HG02885 (cell line): ENCODE measurements at regions not wholly inside any gene's neighbourhood (a gene's known extent, or its start where the extent isn't known, plus 50 kb on each side); places are given as distances from the start of the nearest gene placed in this dataset.
A peak's percentile ranks its signal among the peaks of the same experiment; 100 is the strongest.
"Not testable (repeated sequence)": the region's sequence is repeated elsewhere in the genome, so short reads cannot be mapped to it uniquely, and the experiment has no call there.

Experiments
- ATAC-seq: cut with Tn5 transposase; IDR thresholded peaks from one replicate; pipeline ENCODE4 v1.9.1; 2021; ENCODE audit warnings: mild to moderate bottlenecking; ENCODE audit not compliant: unreplicated experiment, poor library complexity

DNA sequence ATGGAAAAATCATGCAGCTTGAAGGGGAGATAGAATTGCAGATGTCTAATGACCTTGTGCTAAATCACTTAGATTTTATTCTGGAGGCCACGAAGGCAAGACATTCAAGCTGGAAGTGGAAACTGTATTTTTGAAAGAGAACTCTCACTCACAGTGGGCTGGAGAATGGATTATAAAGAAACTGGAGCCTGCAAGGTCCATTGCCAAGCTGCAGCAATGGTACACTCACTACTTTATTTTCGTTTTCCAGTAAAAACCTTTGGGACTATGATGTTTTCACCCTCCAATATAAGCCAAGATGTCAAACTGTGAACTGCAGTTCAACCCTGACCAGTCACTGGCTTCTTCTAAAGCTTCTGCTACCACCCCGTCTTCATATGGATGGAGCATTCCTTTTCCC lies 62.0 kb downstream of the SKIDA1 start:
- no peak for ATAC-seq

DNA sequence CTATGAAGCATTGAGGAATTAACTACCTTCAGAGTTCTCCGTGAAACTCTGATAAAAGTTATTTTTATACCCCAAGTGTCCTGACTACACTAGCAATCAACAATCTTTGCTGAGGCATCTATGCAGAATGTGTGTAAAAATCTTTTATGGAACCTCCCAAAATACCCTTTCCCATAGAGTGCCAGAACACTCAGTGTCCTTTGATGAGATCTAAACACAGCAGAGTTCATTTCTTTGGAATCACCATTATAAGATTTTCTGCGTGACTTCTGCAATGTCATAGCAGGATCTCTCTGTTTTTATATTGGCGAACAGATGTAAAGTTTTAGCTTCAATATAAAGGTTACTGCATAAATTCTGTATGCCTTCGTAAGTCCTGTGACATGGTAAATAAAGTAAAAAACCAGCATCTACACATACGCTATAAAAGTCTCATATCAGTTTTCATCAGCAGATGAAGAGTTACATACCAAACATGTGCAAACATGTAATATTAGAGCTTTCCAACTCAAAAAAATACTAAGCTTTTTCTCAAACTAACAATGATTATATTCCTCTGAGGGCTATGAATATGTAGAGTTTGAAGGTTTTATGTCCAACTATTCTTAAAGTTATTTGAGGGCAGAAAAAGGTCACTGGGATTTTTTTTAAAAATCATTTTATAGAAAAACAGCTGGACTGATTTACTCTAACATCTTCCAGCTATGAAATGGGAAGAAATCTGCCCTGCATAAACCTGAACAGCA lies 67.2 kb downstream of the SKIDA1 start:
- no peak for ATAC-seq

DNA sequence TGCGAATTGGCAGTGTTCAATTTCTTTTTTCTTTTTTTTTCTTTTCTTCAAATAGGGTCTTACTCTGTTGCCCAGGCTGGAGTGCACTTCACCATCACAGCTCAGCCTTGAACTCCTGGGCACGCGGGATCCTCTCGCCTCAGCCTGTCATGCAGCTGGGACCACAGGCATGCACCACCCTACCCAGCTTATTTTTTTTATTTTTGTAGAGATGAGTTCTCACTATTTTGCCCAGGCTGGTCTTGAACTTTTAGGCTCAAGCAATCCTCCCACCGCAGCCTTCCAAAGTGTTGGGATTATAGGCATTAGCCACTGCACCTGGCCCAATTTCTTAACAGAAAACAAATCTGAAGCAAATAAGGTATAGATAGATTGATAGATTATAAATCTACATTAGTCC lies 69.3 kb downstream of the SKIDA1 start:
- ATAC-seq: no peak

DNA sequence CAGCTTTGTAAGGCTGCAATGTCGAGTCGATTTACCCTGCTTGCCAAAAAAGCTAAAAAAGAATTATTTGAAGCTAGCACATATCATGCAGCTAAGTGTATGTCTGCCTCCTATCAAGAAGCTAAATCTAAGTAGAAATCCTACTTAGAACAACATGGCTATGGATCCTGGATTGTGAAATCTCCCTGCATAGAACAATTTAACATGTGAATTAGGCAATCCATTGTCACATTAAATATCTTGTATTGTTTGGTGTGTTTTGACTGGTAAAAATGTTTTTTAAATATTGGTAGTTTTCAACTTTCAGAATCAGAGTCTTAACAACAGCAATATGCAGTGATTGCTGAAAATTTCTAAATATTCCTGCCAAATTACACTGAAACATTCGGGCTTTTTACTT lies 73.3 kb downstream of the SKIDA1 start:
- ATAC-seq: no peak

DNA sequence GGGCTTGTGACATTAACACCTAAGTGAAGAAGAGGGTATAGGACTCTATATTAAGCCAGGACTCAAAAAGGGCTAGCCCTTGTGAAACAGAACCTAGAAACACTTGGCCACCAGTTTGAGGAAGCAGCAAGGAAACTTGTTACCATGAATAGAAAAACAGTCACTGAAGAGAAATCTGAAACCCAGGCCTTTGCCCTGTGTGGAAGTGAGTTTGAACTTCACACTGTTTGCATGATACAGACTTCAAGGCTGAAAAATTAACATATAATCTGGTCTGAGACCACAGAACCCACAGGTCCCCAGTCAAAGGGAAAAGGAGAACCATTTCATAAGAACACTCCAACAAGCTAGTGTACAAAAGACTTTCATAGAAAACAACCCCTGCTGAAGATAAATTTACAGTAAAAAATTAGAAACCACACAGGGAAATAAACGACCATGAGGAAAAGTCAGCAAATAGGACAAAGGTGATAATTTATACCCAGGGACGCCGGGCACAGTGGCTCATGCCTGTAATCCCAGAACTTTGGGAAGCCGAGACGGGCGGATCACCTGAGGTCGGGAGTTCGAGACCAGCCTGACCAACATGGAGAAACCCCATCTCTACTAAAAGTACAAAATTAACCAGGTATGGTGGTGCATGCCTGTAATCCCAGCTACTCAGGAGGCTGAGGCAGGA lies 76.1 kb downstream of the SKIDA1 start:
- peak; percentile 74 for ATAC-seq

DNA sequence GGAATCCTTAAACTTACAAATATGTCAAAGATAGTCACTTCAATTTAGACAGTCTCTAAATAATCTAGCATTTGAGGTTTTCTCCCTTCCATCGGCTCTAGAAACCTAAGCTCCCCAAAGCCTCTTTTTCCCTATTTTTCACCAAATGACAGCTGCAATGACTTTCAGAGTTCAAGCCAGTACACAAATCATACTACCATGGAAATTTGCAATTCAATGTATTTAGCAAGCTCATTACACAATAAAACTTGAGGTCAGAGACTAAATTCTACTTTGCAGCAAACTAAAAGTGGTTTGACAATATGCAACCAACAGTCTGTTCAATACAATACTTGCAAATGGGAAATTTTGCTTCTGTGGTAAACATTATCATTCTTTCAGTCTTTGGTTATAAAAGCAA lies 80.3 kb downstream of the SKIDA1 start:
- no peak for ATAC-seq

DNA sequence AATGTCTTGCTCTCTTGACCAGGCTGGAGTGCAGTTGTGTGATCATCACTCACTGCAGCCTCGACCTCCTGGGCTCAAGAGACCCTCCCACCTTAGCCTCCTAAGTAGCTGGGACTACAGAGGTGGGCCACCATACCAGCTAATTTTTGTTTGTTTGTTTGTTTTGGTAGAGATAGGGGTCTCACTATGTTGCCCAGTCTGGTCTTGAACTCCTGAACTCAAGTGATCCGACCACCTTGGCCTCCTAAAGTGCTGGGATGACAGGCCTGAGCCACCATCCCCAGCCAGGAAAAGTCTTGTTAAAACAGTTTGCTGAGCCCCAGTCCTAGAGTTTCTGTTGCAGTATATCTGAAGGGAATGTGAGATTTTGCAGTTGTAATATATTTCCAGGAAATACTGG lies 83.9 kb downstream of the SKIDA1 start:
- no peak for ATAC-seq

DNA sequence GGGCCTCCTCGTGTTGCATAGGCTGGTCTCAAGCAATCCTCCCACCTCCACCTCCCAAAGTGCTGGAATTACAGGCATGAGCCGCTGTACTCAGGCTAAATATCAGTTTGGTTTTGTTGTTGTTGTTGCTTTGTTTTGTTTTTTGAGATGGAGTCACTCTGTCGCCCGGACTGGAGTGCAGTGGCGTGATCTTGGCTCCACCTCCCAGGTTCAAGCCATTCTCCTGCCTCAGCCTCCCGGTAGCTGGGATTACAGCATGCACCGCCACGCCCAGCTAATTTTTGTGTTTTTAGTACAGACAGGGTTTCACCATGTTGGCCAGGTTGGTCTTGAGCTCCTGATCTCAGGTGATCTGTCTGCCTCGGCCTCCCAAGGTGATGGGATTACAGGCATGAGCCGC lies 86.6 kb downstream of the SKIDA1 start:
- ATAC-seq: not testable (repeated sequence)

DNA sequence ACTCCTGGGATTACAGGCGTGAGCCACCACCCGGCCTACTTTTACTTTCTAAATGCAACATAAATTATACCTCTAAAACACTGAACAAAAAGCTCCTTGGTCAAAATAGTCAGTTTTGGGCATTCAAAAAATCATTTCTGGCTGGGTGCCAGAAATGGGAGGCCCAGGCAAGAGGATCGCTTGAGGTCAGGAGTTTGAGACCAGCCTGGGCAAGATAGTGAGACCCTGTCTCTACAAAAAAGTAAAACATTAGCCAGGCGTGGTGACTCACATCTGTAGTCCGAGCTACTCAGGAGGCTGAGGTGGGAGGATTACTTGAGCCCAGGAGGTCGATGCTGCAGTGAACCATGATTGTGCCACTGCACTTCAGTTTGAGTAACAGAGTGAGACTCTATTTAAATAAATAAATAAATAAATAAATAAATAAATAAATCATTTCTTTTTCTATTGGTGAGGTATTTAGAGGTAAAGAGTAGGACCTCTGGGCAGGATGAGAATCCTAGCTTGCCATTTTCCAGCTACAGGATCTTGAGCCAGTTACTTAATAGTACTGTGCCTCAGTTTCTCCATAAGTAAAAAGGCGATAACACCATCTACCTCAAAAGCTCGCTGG lies 87.6 kb downstream of the SKIDA1 start:
- no peak for ATAC-seq

DNA sequence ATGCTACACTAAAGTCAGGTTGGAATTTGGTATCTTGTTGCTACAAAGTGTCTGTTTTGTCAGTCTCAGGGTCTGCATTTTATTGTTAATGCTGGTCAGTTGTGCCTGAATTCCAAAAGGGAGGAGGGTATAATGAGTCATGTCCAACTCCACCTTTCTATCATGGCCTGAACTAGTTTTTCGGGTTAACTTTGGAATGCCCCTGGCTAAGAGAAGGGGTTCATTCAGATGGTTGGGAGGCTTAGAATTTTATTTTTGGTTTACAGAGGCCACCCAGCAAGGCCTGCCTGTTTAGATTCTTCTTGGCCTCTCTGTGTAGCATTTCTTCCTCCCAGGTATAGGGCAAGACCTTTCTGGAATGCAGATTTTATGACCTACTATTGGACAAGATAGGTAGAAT lies 93.2 kb downstream of the SKIDA1 start:
- ATAC-seq: no peak

DNA sequence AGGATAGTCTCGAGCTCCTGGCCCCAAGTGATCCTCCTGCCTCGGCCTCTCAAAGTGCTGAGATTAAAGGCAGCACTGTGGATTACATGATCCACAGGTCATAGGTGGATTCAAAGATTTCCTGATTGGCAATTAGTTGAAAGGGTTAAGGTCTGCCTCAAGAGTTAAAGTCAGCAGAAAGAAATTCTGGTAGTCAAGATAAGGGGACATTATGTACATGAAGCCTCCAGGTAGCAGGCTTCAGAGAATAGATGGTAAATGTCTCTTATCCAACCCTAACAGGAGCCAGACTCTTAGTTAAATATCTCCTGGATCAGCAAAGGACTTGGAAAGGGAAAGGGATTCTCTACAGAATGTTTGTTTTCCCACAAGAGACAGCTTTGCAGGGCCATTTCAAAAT lies 93.7 kb downstream of the SKIDA1 start:
- ATAC-seq: no peak

DNA sequence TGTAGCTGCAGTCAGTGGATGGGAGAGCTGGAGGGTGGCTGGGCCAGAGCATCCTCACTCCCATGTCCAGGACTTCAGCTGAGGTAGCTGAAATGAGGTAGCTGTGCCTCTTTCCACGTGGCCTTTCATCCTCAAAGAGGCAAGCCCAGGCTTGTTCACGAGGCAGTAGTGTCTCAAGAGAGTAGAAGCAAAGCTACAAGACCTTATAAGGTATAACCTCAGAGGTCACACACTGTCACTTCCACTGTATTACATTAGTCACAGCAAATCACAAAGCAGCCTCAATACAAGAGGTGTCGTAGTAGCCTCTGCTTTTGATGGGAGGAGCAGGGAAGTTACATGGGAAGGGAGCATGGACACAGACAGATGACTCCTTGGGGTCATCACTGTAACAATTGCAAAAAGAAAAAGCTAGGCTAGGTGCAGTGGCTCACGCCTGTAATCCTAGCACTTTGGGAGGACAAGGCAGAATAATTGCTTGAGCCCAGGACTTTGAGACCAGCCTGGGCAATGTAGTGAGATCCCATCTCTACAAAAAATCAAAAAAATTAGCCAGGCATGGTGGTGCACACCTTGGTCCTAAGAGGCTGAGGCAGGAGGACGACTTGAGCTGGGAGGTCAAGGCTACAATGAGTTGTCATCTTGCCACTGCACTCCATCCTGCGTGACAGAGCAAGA lies 97.5 kb downstream of the SKIDA1 start:
- ATAC-seq: peak; percentile 78

DNA sequence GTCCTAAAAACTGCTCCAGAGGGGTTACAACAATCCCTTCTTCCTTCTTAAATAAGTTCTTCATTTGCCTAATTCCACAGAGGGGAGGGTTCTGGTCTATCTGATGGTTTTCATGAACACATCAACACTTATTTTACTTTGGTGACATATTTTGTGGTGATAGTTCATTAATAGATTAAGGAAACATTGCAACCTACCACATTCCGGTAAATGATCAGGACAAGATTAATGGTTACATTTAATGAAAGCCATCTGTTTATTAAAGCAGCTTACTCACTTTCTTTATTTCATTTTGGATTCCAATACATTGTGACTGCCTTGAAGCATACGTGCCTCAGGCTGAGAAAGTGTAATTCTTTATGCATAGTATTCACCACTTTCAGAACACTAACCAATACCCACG lies 101.0 kb downstream of the SKIDA1 start:
- no peak for ATAC-seq

DNA sequence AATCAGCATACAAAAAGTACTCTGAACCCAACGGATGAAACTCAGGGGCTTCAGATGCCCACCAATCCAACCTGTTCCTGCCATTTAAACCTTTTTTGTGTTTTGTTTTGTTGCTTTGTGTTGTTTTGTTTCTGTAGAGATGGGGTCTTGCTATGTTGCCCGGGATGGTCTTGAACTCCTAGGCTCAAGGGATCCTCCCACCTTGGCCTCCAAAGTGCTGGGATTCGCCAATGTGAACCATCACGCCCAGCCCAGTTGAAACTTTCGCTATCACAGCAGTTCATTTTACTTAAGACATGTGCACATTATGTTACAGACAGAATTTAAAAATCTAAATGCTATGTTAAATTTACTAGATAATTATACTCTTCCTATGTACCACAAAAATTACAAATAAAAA lies 101.6 kb downstream of the SKIDA1 start:
- ATAC-seq: no peak

DNA sequence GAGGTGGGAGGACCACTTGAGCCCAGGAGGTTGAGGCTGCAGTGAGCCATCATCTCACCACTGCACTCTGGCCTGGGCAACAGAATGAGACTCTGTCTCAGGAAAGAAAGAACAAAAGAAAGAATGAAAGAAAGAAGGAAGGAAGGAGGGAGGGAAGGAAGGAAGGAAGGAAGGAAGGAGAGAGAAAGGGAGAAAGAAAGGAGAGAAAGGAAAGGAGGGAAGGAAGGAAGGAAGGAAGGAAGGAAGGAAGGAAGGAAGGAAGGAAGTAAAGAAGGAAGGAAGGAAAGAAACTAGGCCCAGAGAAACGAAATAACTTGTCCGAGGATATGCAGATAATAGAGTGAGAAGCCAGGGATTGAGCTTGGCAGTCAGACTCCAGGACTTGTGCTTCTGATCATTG lies 102.1 kb downstream of the SKIDA1 start:
- no peak for ATAC-seq

DNA sequence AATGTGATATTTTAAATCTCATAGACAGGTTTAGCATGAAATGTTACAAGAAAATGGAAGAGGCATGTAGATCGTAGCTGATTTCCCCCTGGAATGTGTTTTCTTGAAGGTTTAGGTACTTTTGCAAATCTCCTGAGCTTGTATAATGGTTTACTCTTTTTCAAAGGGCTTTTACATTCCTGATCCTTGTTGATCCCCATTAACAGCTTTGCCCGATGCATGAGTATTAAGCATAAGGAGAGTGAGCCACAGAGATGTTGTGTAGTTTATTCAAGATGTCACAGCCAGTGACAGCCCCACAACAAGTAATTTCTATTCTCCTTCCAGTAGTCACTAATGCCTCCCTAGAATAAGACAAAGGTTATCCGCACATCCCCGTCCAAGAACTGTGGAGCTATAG lies 103.7 kb downstream of the SKIDA1 start:
- ATAC-seq: no peak

DNA sequence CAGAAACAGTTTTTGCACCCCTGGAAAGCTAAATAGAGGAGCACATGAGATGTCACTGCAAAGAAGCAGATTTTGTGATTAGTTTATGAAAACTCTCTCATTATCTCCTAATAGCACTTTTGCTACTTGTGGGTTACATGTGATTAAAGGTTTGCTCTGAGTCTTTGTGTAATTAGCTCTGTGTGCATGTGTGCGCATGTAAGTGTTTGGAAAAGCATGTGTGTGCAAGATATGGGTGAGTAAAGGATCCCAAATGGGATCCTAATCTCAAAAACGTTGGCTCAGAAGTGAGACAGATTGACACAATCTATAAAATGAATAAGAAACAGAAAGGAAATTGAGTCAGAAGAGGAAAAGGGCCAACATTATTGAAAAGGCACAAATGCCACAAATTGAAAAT lies 104.5 kb downstream of the SKIDA1 start:
- ATAC-seq: no peak

DNA sequence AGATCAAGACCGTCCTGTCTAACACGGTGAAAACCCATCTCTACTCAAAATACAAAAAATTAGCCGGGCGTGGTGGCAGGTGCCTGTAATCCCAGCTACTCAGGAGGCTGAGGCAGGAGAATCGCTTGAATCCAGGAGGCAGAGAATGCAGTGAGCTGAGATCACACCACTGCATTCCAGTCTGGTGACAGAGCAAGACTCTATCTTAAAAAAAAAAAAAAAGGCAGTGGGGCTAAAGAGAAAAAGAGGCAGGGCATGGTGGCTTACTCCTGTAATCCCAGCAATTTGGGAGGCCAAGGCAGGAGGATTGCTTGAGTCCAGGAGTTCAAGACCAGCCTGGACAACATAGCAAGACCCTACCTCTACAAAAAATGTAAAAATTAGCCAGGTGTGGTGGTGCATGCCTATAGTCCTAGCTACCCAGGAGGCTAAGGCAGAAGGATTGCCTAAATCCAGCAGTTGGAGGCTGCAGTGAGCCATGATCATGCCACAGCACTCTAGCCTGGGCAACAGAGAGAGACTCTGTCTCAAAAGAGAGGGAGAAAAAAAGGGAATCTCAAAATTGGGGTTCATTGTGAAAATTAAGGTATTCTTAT lies 106.4 kb downstream of the SKIDA1 start:
- ATAC-seq: not testable (repeated sequence)

DNA sequence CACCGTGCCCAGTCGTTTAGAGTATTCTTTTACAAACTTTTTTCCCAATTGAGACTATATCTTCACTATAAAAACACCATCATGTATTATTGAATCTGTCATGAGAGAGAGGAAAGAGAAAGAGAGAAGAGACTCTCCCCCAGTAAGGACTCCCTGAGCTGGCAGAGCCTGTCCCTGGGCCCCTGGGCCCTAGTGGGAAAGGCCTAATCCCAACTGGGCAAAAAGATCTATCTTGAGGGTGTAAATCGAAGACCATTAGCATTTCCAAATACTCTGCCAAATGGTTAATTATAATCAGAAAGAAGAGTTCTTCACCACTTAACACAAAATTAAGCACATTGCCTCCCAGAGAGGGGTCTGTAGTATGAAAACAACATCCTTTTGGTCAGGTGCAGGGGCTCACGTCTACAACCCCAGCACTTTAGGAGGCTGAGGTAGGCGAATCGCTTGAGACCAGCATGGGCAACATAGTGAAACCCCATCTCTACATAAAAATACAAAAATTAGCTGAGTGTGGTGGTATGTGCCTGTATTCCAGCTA lies 108.2 kb downstream of the SKIDA1 start:
- no peak for ATAC-seq

DNA sequence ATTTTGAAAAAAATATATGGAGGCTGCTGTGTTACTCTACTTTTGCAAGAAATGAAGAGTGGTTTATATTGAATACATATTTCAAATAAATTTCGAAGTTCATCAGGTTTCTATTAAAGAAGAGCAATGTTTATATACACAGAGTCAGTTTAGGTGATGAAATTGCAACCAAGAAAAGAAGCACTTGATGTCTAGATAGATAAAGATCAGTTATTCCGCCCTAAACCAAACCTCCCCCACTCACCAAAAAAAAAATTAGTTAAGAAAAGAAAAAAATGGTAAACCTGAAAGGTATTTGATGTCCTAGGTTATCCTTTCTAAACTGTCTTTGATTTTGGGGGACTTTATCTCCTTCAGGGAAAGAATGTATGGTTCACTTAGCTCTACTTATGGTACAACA lies 111.8 kb downstream of the SKIDA1 start:
- ATAC-seq: no peak

DNA sequence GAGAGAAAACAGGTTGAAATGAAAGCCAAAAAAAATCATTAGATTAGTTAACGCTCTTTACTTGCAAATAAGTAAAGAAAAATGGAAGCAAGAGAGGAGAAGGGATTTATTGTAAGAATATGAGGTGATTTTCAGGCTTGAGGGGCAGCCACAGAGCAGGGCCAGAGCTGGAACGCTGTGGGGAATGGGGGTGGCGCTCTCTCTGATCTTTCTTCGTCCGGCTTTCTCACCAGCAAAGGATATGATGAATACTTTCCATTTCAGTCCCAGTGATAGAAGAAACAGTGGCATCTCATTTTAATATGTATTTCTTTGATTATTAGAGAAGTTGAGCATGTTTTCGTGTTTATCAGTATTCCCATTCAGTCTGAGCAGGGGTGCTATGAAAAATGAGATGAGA lies 112.2 kb downstream of the SKIDA1 start:
- ATAC-seq: no peak
